ENCODE measurements at regions not wholly inside any gene's neighbourhood (a gene's known extent, or its start where the extent isn't known, plus 50 kb on each side); places are given as distances from the start of the nearest gene placed in this dataset.
"Not testable (repeated sequence)": the region's sequence is repeated elsewhere in the genome, so short reads cannot be mapped to it uniquely, and the experiment has no call there.

GRCh38 chr16:65702707-65703402 lies 581.0 kb upstream of the CDH11 start:
- DNase-seq, result no peak

- DNase-seq, result no peak
Measured at GRCh38 chr16:65700596-65700995, 578.7 kb upstream of the CDH11 start.

GRCh38 chr16:65698791-65699321 lies 577.0 kb upstream of the CDH11 start:
- DNase-seq, result no peak

- DNase-seq, result no peak
Measured at GRCh38 chr16:65697521-65697920, 575.7 kb upstream of the CDH11 start.

GRCh38 chr16:65697065-65697464 lies 575.2 kb upstream of the CDH11 start:
- no peak for DNase-seq

- not testable (repeated sequence) for DNase-seq
Measured at GRCh38 chr16:65691846-65692245, 570.0 kb upstream of the CDH11 start.

- DNase-seq, result no peak
Measured at GRCh38 chr16:65689726-65690125, 567.9 kb upstream of the CDH11 start.

- no peak for DNase-seq
Measured at GRCh38 chr16:65688301-65688700, 566.4 kb upstream of the CDH11 start.

GRCh38 chr16:65684230-65684629 lies 562.4 kb upstream of the CDH11 start:
- no peak for DNase-seq

GRCh38 chr16:65681406-65681805 lies 559.5 kb upstream of the CDH11 start:
- no peak for DNase-seq

GRCh38 chr16:65679785-65680184 lies 557.9 kb upstream of the CDH11 start:
- DNase-seq, result no peak

- no peak for DNase-seq
Measured at GRCh38 chr16:65675161-65675560, 553.3 kb upstream of the CDH11 start.

- DNase-seq, result no peak
Measured at GRCh38 chr16:65672960-65673359, 551.1 kb upstream of the CDH11 start.

GRCh38 chr16:65671071-65671470 lies 549.2 kb upstream of the CDH11 start:
- DNase-seq, result no peak

- DNase-seq, result no peak
Measured at GRCh38 chr16:65668064-65668595, 546.3 kb upstream of the CDH11 start.

- DNase-seq, result no peak
Measured at GRCh38 chr16:65667011-65667578, 545.2 kb upstream of the CDH11 start.

- no peak for DNase-seq
Measured at GRCh38 chr16:65666132-65666941, 544.5 kb upstream of the CDH11 start.

GRCh38 chr16:65665586-65665985 lies 543.7 kb upstream of the CDH11 start:
- DNase-seq, result no peak

GRCh38 chr16:65663774-65664173 lies 541.9 kb upstream of the CDH11 start:
- DNase-seq, result no peak

GRCh38 chr16:65662256-65662655 lies 540.4 kb upstream of the CDH11 start:
- no peak for DNase-seq

- DNase-seq, result no peak
Measured at GRCh38 chr16:65661558-65661957, 539.7 kb upstream of the CDH11 start.

- no peak for DNase-seq
Measured at GRCh38 chr16:65660390-65660789, 538.5 kb upstream of the CDH11 start.

- no peak for DNase-seq
Measured at GRCh38 chr16:65659758-65660157, 537.9 kb upstream of the CDH11 start.

GRCh38 chr16:65658787-65659220 lies 536.9 kb upstream of the CDH11 start:
- no peak for DNase-seq

Measured in activated CD4-positive, alpha-beta T cell treated with anti-CD3 and anti-CD28 coated beads, Interleukin-2, amount 50 U/mL, for 1 hour (primary cell).